ENCODE measurements at regions not wholly inside any gene's neighbourhood (a gene's known extent, or its start where the extent isn't known, plus 50 kb on each side); places are given as distances from the start of the nearest gene placed in this dataset.

DNA sequence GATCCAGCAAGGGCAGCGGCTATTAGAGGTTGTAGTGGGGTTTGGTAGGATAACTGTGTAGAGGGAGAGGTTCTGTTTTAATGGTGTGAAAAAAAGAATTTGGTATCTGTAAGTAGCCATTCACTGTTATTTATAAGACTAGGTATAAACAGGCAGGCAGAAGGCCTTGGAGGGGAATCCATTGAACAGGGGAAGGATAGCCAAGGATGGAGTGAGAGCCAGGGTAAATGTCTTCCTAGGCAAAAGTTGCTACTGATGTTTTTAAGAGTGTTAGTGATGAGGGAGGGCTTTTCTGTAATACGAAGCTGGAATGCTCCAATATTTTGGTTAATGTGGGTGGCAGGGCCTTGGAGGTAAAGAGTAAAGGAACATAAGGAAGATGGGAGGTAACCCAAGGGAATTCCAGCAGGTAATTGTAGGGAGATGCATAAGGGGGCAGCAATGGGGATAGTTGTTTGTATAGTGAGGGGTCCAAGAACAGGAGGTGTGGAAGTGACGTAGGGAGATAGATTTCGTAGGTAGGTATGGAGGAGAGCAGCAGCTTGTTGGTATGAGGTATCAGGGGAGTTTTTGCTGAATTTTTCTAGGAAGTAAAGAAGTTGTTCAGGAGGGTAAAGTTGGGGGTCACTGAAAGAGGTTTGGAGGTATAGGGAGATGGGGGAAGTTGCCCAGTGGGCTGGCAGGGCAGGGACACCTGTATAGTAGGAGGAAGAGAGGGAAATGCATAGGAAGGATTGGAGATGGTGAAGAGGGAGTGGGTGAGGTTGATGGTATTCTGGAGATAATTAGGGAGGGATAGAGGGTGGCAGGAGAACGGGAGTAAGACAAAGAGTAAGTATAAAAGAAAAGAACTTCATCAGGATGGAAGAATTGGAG, 752.4 kb upstream of the ADGRB3 start (continued):
- TF ChIP-seq, protein P1, sequence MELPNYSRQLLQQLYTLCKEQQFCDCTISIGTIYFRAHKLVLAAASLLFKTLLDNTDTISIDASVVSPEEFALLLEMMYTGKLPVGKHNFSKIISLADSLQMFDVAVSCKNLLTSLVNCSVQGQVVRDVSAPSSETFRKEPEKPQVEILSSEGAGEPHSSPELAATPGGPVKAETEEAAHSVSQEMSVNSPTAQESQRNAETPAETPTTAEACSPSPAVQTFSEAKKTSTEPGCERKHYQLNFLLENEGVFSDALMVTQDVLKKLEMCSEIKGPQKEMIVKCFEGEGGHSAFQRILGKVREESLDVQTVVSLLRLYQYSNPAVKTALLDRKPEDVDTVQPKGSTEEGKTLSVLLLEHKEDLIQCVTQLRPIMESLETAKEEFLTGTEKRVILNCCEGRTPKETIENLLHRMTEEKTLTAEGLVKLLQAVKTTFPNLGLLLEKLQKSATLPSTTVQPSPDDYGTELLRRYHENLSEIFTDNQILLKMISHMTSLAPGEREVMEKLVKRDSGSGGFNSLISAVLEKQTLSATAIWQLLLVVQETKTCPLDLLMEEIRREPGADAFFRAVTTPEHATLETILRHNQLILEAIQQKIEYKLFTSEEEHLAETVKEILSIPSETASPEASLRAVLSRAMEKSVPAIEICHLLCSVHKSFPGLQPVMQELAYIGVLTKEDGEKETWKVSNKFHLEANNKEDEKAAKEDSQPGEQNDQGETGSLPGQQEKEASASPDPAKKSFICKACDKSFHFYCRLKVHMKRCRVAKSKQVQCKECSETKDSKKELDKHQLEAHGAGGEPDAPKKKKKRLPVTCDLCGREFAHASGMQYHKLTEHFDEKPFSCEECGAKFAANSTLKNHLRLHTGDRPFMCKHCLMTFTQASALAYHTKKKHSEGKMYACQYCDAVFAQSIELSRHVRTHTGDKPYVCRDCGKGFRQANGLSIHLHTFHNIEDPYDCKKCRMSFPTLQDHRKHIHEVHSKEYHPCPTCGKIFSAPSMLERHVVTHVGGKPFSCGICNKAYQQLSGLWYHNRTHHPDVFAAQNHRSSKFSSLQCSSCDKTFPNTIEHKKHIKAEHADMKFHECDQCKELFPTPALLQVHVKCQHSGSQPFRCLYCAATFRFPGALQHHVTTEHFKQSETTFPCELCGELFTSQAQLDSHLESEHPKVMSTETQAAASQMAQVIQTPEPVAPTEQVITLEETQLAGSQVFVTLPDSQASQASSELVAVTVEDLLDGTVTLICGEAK (IDR thresholded peaks at IDR 0.05): peak; percentile 26; the same call in 1 of the 2 replicates
- TF ChIP-seq, protein P1 (CRISPR knock-in tag; IDR thresholded peaks at IDR 0.05): no peak
- TF ChIP-seq, protein P2, sequence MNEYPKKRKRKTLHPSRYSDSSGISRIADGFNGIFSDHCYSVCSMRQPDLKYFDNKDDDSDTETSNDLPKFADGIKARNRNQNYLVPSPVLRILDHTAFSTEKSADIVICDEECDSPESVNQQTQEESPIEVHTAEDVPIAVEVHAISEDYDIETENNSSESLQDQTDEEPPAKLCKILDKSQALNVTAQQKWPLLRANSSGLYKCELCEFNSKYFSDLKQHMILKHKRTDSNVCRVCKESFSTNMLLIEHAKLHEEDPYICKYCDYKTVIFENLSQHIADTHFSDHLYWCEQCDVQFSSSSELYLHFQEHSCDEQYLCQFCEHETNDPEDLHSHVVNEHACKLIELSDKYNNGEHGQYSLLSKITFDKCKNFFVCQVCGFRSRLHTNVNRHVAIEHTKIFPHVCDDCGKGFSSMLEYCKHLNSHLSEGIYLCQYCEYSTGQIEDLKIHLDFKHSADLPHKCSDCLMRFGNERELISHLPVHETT (CRISPR knock-in tag; conservative IDR thresholded peaks at IDR 0.05 in 1 of 2, IDR thresholded peaks at IDR 0.05 in 1 of 2): no peak
- TF ChIP-seq CBFA2T3 (IDR thresholded peaks at IDR 0.05) (no peak), SOX6 (IDR thresholded peaks at IDR 0.05) (0 out of 2 replicates have a peak, but pooled peaks have one; percentile 5), BRD4 (IDR thresholded peaks at IDR 0.05) (peak; percentile 31), ZNF354B (CRISPR knock-in tag; IDR thresholded peaks at IDR 0.05) (no peak), MYNN (IDR thresholded peaks at IDR 0.05) (no peak), MYNN (CRISPR knock-in tag; IDR thresholded peaks at IDR 0.05) (no peak), HLTF (IDR thresholded peaks at IDR 0.05) (0 out of 2 replicates have a peak, but pooled peaks have one; percentile 46), PHTF2 (CRISPR knock-in tag; IDR thresholded peaks at IDR 0.05) (no peak), MCM7 (IDR thresholded peaks at IDR 0.05) (0 out of 4 replicates have a peak, but pooled peaks of 1 of the 2 experiments have one; percentile 65)
- TF ChIP-seq, protein P3, sequence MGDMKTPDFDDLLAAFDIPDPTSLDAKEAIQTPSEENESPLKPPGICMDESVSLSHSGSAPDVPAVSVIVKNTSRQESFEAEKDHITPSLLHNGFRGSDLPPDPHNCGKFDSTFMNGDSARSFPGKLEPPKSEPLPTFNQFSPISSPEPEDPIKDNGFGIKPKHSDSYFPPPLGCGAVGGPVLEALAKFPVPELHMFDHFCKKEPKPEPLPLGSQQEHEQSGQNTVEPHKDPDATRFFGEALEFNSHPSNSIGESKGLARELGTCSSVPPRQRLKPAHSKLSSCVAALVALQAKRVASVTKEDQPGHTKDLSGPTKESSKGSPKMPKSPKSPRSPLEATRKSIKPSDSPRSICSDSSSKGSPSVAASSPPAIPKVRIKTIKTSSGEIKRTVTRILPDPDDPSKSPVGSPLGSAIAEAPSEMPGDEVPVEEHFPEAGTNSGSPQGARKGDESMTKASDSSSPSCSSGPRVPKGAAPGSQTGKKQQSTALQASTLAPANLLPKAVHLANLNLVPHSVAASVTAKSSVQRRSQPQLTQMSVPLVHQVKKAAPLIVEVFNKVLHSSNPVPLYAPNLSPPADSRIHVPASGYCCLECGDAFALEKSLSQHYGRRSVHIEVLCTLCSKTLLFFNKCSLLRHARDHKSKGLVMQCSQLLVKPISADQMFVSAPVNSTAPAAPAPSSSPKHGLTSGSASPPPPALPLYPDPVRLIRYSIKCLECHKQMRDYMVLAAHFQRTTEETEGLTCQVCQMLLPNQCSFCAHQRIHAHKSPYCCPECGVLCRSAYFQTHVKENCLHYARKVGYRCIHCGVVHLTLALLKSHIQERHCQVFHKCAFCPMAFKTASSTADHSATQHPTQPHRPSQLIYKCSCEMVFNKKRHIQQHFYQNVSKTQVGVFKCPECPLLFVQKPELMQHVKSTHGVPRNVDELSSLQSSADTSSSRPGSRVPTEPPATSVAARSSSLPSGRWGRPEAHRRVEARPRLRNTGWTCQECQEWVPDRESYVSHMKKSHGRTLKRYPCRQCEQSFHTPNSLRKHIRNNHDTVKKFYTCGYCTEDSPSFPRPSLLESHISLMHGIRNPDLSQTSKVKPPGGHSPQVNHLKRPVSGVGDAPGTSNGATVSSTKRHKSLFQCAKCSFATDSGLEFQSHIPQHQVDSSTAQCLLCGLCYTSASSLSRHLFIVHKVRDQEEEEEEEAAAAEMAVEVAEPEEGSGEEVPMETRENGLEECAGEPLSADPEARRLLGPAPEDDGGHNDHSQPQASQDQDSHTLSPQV (IDR thresholded peaks at IDR 0.05): 0 out of 2 replicates have a peak, but pooled peaks have one; percentile 3

Measured in K562 (cell line).